ENCODE measurements at regions not wholly inside any gene's neighbourhood (a gene's known extent, or its start where the extent isn't known, plus 50 kb on each side); places are given as distances from the start of the nearest gene placed in this dataset.
"Not testable (repeated sequence)": the region's sequence is repeated elsewhere in the genome, so short reads cannot be mapped to it uniquely, and the experiment has no call there.

GRCh38 chr12:10453-10852, 56.1 kb upstream of the IQSEC3 start:
- DNase-seq (ENCODE audit: low read depth): not testable (repeated sequence)

- not testable (repeated sequence) for DNase-seq (ENCODE audit: low read depth)
These were observed 55.4 kb upstream of the IQSEC3 start for GRCh38 chr12:10879-11812.

DNA sequence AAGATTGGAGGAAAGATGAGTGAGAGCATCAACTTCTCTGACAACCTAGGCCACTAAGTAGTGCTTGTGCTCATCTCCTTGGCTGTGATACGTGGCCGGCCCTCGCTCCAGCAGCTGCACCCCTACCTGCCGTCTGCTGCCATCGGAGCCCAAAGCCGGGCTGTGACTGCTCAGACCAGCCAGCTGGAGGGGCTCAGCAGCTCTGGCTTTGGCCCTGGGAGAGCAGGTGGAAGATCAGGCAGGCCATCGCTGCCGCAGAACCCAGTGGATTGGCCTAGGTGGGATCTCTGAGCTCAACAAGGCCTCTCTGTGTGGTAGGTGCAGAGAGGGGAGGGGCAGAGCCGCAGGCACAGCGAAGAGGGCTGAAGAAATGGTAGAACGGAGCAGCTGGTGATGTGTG, 54.3 kb upstream of the IQSEC3 start:
- not testable (repeated sequence) for DNase-seq (ENCODE audit: low read depth)

- DNase-seq (ENCODE audit: low read depth): peak; percentile 54
These were observed 53.6 kb upstream of the IQSEC3 start for GRCh38 chr12:12725-13640.

- DNase-seq (ENCODE audit: low read depth): peak; percentile 45
These were observed 52.7 kb upstream of the IQSEC3 start for GRCh38 chr12:13841-14240.

GRCh38 chr12:14696-15095, 51.9 kb upstream of the IQSEC3 start:
- not testable (repeated sequence) for DNase-seq (ENCODE audit: low read depth)

- DNase-seq (ENCODE audit: low read depth): peak; percentile 7
These were observed 51.2 kb upstream of the IQSEC3 start for GRCh38 chr12:15381-15780.

- DNase-seq (ENCODE audit: low read depth): not testable (repeated sequence)
These were observed 50.5 kb upstream of the IQSEC3 start for GRCh38 chr12:16019-16418.

DNA sequence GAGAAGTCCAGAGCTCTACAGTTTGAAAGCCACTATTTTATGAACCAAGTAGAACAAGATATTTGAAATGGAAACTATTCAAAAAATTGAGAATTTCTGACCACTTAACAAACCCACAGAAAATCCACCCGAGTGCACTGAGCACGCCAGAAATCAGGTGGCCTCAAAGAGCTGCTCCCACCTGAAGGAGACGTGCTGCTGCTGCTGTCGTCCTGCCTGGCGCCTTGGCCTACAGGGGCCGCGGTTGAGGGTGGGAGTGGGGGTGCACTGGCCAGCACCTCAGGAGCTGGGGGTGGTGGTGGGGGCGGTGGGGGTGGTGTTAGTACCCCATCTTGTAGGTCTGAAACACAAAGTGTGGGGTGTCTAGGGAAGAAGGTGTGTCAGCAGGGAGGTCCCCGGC, 50.0 kb upstream of the IQSEC3 start:
- DNase-seq (ENCODE audit: low read depth): not testable (repeated sequence)
